Breast epithelium (tissue), 4 donors: ENCODE measurements at regions not wholly inside any gene's neighbourhood (a gene's known extent, or its start where the extent isn't known, plus 50 kb on each side); places are given as distances from the start of the nearest gene placed in this dataset.

Experiments
- DNase-seq, 2 donors: peaks; one replicate each; pipeline ENCODE4 v3.0.0-alpha.2; 2019; ENCODE audit warnings: low spot score in 2 of 2
- H3K27ac ChIP-seq, 2 donors: fragments of 200-600 bp; sonication (generic) in 1 of 2; one replicate each; pipeline ENCODE4 v1.5.1; 2016 to 2019; ENCODE audit warnings: mild to moderate bottlenecking in 1 of 2
- H3K27me3 ChIP-seq, 2 donors: fragments of 200-600 bp; sonication (generic) in 1 of 2; one replicate each; pipeline versions ENCODE4 v1.5.1 to v1.6.0; 2017 to 2019; ENCODE audit warnings: control low read depth in 1 of 2, mild to moderate bottlenecking in 1 of 2
- H3K36me3 ChIP-seq: fragments of 200-600 bp; one replicate; pipeline ENCODE4 v1.5.1; 2019
- H3K4me1 ChIP-seq, 2 donors: fragments of 200-600 bp; sonication (generic); one replicate each; pipeline ENCODE4 v1.5.1; 2016 to 2019; ENCODE audit warnings: control low read depth in 1 of 2
- H3K4me3 ChIP-seq, 3 donors: fragments of 200-600 bp; sonication (generic); 1 replicate in 2 of 3; 2 replicates in 1 of 3; pipeline ENCODE4 v1.5.1; 2016 to 2019; ENCODE audit warnings: mild to moderate bottlenecking in 3 of 3, moderate library complexity in 2 of 3
- H3K9me3 ChIP-seq, 2 donors: fragments of 200-600 bp; sonication (generic) in 1 of 2; one replicate each; pipeline ENCODE4 v1.5.1; 2016 to 2019; ENCODE audit warnings: control low read depth in 1 of 2
- CTCF ChIP-seq, 3 donors: fragments of 450-650 bp; IDR thresholded peaks; one replicate each; pipeline ENCODE4 v1.5.1; 2016 to 2017; ENCODE audit warnings: antibody characterized with exemption in 3 of 3, mild to moderate bottlenecking in 3 of 3, moderate library complexity in 3 of 3
- POLR2A ChIP-seq: fragments of 450-650 bp; IDR thresholded peaks from one replicate; pipeline ENCODE4 v1.6.1; 2016; ENCODE audit warnings: antibody characterized with exemption, mild to moderate bottlenecking, moderate library complexity
- POLR2AphosphoS5 ChIP-seq, 3 donors: sonication (generic); formaldehyde crosslinking; IDR thresholded peaks; one replicate each; pipeline ENCODE4 v1.6.1; 2017; ENCODE audit warnings: antibody characterized with exemption in 3 of 3
- intact Hi-C: fragments of 100-400 bp; cut with DNase I; formaldehyde crosslinking; loops from one replicate; pipeline ENCODE4 v1.15.1; 2023; ENCODE audit warnings: low total_unique reads

GRCh38 chr20:51329845-51330244 lies 212.7 kb downstream of the NFATC2 start:
- H3K27ac ChIP-seq, result no peak overlapping the region
- no peak for DNase-seq
- peaks cover 0 to 5% of the 10 kb centered on the region in 2 donors for H3K9me3 ChIP-seq
- no peaks in the 10 kb centered on the region for H3K4me1 ChIP-seq
- intact Hi-C loops, result no loop called here
- H3K36me3 ChIP-seq, result no peaks in the 10 kb centered on the region
- no peak overlapping the region for H3K4me3 ChIP-seq
- H3K27me3 ChIP-seq, result no peaks in the 10 kb centered on the region
- no peak for TF ChIP-seq POLR2AphosphoS5 (IDR thresholded peaks at IDR 0.05)
- no peak for TF ChIP-seq CTCF (IDR thresholded peaks at IDR 0.05)
- no peak for TF ChIP-seq POLR2A

GRCh38 chr20:51327251-51327841 lies 215.2 kb downstream of the NFATC2 start:
- no peak for DNase-seq
- Histone ChIP-seq H3K4me3 (no peak overlapping the region), H3K9me3 (peaks cover 0 to 5% of the 10 kb centered on the region in 2 donors), H3K36me3 (no peaks in the 10 kb centered on the region), H3K4me1 (no peaks in the 10 kb centered on the region), H3K27ac (no peak overlapping the region), H3K27me3 (no peaks in the 10 kb centered on the region)
- TF ChIP-seq POLR2AphosphoS5 (IDR thresholded peaks at IDR 0.05), result no peak
- no peak for TF ChIP-seq CTCF (IDR thresholded peaks at IDR 0.05)
- intact Hi-C loops, result no loop called here

GRCh38 chr20:51326201-51326819 lies 216.2 kb downstream of the NFATC2 start:
- Histone ChIP-seq H3K9me3 (peaks cover 0 to 5% of the 10 kb centered on the region in 2 donors), H3K4me1 (no peaks in the 10 kb centered on the region), H3K4me3 (no peak overlapping the region), H3K27me3 (no peaks in the 10 kb centered on the region), H3K27ac (no peak overlapping the region), H3K36me3 (no peaks in the 10 kb centered on the region)
- intact Hi-C loops, result no loop called here
- DNase-seq, result no peak
- TF ChIP-seq CTCF (IDR thresholded peaks at IDR 0.05) (peak; percentile 28 to 42 (median 34)), POLR2AphosphoS5 (IDR thresholded peaks at IDR 0.05) (no peak)

GRCh38 chr20:51322164-51322707 lies 220.3 kb downstream of the NFATC2 start:
- no peaks in the 10 kb centered on the region for H3K27me3 ChIP-seq
- no peaks in the 10 kb centered on the region for H3K36me3 ChIP-seq
- intact Hi-C loops, result no loop called here
- H3K9me3 ChIP-seq, result peaks cover 0 to 5% of the 10 kb centered on the region in 2 donors
- H3K4me3 ChIP-seq, result no peak overlapping the region
- no peak for TF ChIP-seq CTCF (IDR thresholded peaks at IDR 0.05)
- no peak for TF ChIP-seq POLR2AphosphoS5 (IDR thresholded peaks at IDR 0.05)
- no peak for TF ChIP-seq POLR2A
- no peak overlapping the region for H3K27ac ChIP-seq
- DNase-seq, result no peak
- no peaks in the 10 kb centered on the region for H3K4me1 ChIP-seq

- Histone ChIP-seq H3K9me3 (peaks cover 0 to 5% of the 10 kb centered on the region in 2 donors), H3K4me1 (no peaks in the 10 kb centered on the region), H3K4me3 (no peak overlapping the region), H3K27ac (no peak overlapping the region), H3K36me3 (no peaks in the 10 kb centered on the region), H3K27me3 (no peaks in the 10 kb centered on the region)
- DNase-seq, result no peak
- no peak for TF ChIP-seq POLR2A
- TF ChIP-seq POLR2AphosphoS5 (IDR thresholded peaks at IDR 0.05), result no peak
- no peak for TF ChIP-seq CTCF (IDR thresholded peaks at IDR 0.05)
- intact Hi-C loops, result no loop called here
Observed at GRCh38 chr20:51321343-51322163, 221.0 kb downstream of the NFATC2 start.
